ENCODE measurements at regions not wholly inside any gene's neighbourhood (a gene's known extent, or its start where the extent isn't known, plus 50 kb on each side); places are given as distances from the start of the nearest gene placed in this dataset.

GRCh38 chr1:208640295-208640694 lies 396.1 kb upstream of the PLXNA2 start:
- Histone ChIP-seq H3K4me3 (replicated peaks in 1 of 3; ENCODE audit: low read depth in 2 of 3, low read length in 3 of 3) (no peak overlapping the region), H2AFZ (ENCODE audit: insufficient read depth, low read depth, low read length, poor library complexity, severe bottlenecking) (no peak overlapping the region), H3K79me2 (ENCODE audit: insufficient read depth, low read length) (no peaks in the 10 kb centered on the region), H4K20me1 (ENCODE audit: insufficient read depth, low read length) (no peaks in the 10 kb centered on the region), H3K27me3 (ENCODE audit: control insufficient read depth in 2 of 2, insufficient read depth in 2 of 2, low read length in 2 of 2) (no peaks in the 10 kb centered on the region), H3K4me1 (ENCODE audit: control insufficient read depth in 1 of 2, insufficient read depth in 2 of 2, low read length in 2 of 2) (no peaks in the 10 kb centered on the region), H3K27ac (ENCODE audit: low read depth in 1 of 2, low read length in 2 of 2) (no peak overlapping the region), H3K9ac (ENCODE audit: insufficient read depth, low read length, poor library complexity, severe bottlenecking) (no peak overlapping the region), H3K9me3 (replicated peaks in 1 of 2; ENCODE audit: control insufficient read depth in 1 of 2, insufficient read depth in 1 of 2, low read length in 2 of 2) (no peaks in the 10 kb centered on the region), H3K4me2 (replicated peaks; ENCODE audit: extremely low read depth, low read length, poor library complexity, severe bottlenecking) (no peak overlapping the region), H3K36me3 (replicated peaks in 1 of 2; ENCODE audit: control insufficient read depth in 1 of 2, insufficient read depth in 2 of 2, low read length in 2 of 2) (no peaks in the 10 kb centered on the region)
- H3K4me1 Mint-ChIP-seq = no peaks in the 10 kb centered on the region
- no peak for DNase-seq
- H3K9me3 Mint-ChIP-seq = peaks cover 0 to 3% (median 0%) of the 10 kb centered on the region in 7 donors
- no peak for TF ChIP-seq CTCF (IDR thresholded peaks at IDR 0.05)
- peaks cover 0 to 5% (median 3%) of the 10 kb centered on the region in 3 donors for H3K27me3 Mint-ChIP-seq (ENCODE audit: low read depth in 3 of 3)
- H3K36me3 Mint-ChIP-seq = no peaks in the 10 kb centered on the region
- H3K27ac Mint-ChIP-seq = no peak overlapping the region
- intact Hi-C loops (cut with micrococcal nuclease) = no loop called here
- WGBS (ENCODE audit: insufficient coverage) = no CpG with 5 or more reads among the region's 5 CpGs
- no peak overlapping the region for H3K4me3 Mint-ChIP-seq

GRCh38 chr1:208641579-208642280 lies 397.5 kb upstream of the PLXNA2 start:
- H3K9me3 ChIP-seq (replicated peaks in 1 of 2; ENCODE audit: control insufficient read depth in 1 of 2, insufficient read depth in 1 of 2, low read length in 2 of 2) = no peaks in the 10 kb centered on the region
- Mint-ChIP-seq H3K4me3 (no peak overlapping the region), H3K4me1 (no peaks in the 10 kb centered on the region), H3K27me3 (ENCODE audit: low read depth in 3 of 3) (peaks cover 0 to 7% (median 5%) of the 10 kb centered on the region in 3 donors), H3K36me3 (no peaks in the 10 kb centered on the region), H3K9me3 (no peaks in the 10 kb centered on the region), H3K27ac (no peak overlapping the region)
- no peak overlapping the region for H2AFZ ChIP-seq (ENCODE audit: insufficient read depth, low read depth, low read length, poor library complexity, severe bottlenecking)
- H3K4me3 ChIP-seq (replicated peaks in 1 of 3; ENCODE audit: low read depth in 2 of 3, low read length in 3 of 3) = no peak overlapping the region
- no peaks in the 10 kb centered on the region for H3K36me3 ChIP-seq (replicated peaks in 1 of 2; ENCODE audit: control insufficient read depth in 1 of 2, insufficient read depth in 2 of 2, low read length in 2 of 2)
- no peaks in the 10 kb centered on the region for H4K20me1 ChIP-seq (ENCODE audit: insufficient read depth, low read length)
- WGBS (ENCODE audit: insufficient coverage) = 100% methylated on average over 1 of the region's 4 CpGs
- H3K9ac ChIP-seq (ENCODE audit: insufficient read depth, low read length, poor library complexity, severe bottlenecking) = no peak overlapping the region
- H3K27ac ChIP-seq (ENCODE audit: low read depth in 1 of 2, low read length in 2 of 2) = no peak overlapping the region
- no peaks in the 10 kb centered on the region for H3K4me1 ChIP-seq (ENCODE audit: control insufficient read depth in 1 of 2, insufficient read depth in 2 of 2, low read length in 2 of 2)
- no peak for DNase-seq
- no peaks in the 10 kb centered on the region for H3K79me2 ChIP-seq (ENCODE audit: insufficient read depth, low read length)
- intact Hi-C loops (cut with micrococcal nuclease) = no loop called here
- no peak for TF ChIP-seq CTCF (IDR thresholded peaks at IDR 0.05)
- no peak overlapping the region for H3K4me2 ChIP-seq (replicated peaks; ENCODE audit: extremely low read depth, low read length, poor library complexity, severe bottlenecking)
- H3K27me3 ChIP-seq (ENCODE audit: control insufficient read depth in 2 of 2, insufficient read depth in 2 of 2, low read length in 2 of 2) = no peaks in the 10 kb centered on the region
